ENCODE measurements at regions not wholly inside any gene's neighbourhood (a gene's known extent, or its start where the extent isn't known, plus 50 kb on each side); places are given as distances from the start of the nearest gene placed in this dataset.

GRCh38 chr10:43715334-43715733 is 66.7 kb upstream of the ZNF32 start:
- no peak for TF ChIP-seq CTCF (optimal IDR thresholded peaks at IDR 0.05 in 1 of 3, IDR thresholded peaks at IDR 0.05 in 1 of 3, conservative IDR thresholded peaks at IDR 0.05 in 1 of 3; ENCODE audit: extremely low read depth in 1 of 3, insufficient read depth in 2 of 3, low read length in 3 of 3)
- TF ChIP-seq EZH2 (IDR thresholded peaks at IDR 0.05; ENCODE audit: low read length): no peak
